HL-60 (cell line): ENCODE measurements at regions not wholly inside any gene's neighbourhood (a gene's known extent, or its start where the extent isn't known, plus 50 kb on each side); places are given as distances from the start of the nearest gene placed in this dataset.

Experiments used
- CTCF ChIP-seq: IDR thresholded peaks from one replicate; pipeline ENCODE4 v1.5.1; 2011; ENCODE audit warnings: low read length, control low read depth, inconsistent platforms; ENCODE audit not compliant: insufficient read depth
- POLR2AphosphoS5 ChIP-seq: IDR thresholded peaks from 2 replicates; pipeline ENCODE4 v1.6.1; 2012; ENCODE audit warnings: low read depth

GRCh38 chr2:236667526-236667925 lies 97.9 kb downstream of the ACKR3 start:
- TF ChIP-seq CTCF (no peak), POLR2AphosphoS5 (no peak)
